ENCODE measurements at regions not wholly inside any gene's neighbourhood (a gene's known extent, or its start where the extent isn't known, plus 50 kb on each side); places are given as distances from the start of the nearest gene placed in this dataset.

GRCh38 chr3:159144891-159145290, 343.0 kb downstream of the MFSD1 start:
- Histone ChIP-seq H3K4me2 (no peak overlapping the region), H3K27me3 (ENCODE audit: insufficient read depth, low read depth) (no peaks in the 10 kb centered on the region), H4K20me1 (ENCODE audit: insufficient read depth) (no peaks in the 10 kb centered on the region), H2AFZ (ENCODE audit: low read depth) (no peak overlapping the region), H3K4me3 (IDR thresholded peaks at IDR 0.05; ENCODE audit: insufficient read depth, low read depth, low read length) (no peak overlapping the region), H3K9ac (no peak overlapping the region), H3K79me2 (ENCODE audit: insufficient read depth, low read depth) (no peaks in the 10 kb centered on the region), H3K27ac (no peak overlapping the region), H3K36me3 (ENCODE audit: insufficient read depth) (no peaks in the 10 kb centered on the region), H3K4me1 (ENCODE audit: low read depth, poor library complexity, severe bottlenecking) (no peaks in the 10 kb centered on the region)
- TF ChIP-seq, protein P1, sequence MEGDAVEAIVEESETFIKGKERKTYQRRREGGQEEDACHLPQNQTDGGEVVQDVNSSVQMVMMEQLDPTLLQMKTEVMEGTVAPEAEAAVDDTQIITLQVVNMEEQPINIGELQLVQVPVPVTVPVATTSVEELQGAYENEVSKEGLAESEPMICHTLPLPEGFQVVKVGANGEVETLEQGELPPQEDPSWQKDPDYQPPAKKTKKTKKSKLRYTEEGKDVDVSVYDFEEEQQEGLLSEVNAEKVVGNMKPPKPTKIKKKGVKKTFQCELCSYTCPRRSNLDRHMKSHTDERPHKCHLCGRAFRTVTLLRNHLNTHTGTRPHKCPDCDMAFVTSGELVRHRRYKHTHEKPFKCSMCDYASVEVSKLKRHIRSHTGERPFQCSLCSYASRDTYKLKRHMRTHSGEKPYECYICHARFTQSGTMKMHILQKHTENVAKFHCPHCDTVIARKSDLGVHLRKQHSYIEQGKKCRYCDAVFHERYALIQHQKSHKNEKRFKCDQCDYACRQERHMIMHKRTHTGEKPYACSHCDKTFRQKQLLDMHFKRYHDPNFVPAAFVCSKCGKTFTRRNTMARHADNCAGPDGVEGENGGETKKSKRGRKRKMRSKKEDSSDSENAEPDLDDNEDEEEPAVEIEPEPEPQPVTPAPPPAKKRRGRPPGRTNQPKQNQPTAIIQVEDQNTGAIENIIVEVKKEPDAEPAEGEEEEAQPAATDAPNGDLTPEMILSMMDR (conservative IDR thresholded peaks at IDR 0.05; ENCODE audit: low read depth, low read length), result no peak

GRCh38 chr3:159146392-159146791, 344.5 kb downstream of the MFSD1 start:
- H2AFZ ChIP-seq (ENCODE audit: low read depth), result no peak overlapping the region
- H3K4me3 ChIP-seq (IDR thresholded peaks at IDR 0.05; ENCODE audit: insufficient read depth, low read depth, low read length), result no peak overlapping the region
- no peaks in the 10 kb centered on the region for H3K4me1 ChIP-seq (ENCODE audit: low read depth, poor library complexity, severe bottlenecking)
- H3K27ac ChIP-seq, result no peak overlapping the region
- H4K20me1 ChIP-seq (ENCODE audit: insufficient read depth), result no peaks in the 10 kb centered on the region
- TF ChIP-seq, protein P1 (conservative IDR thresholded peaks at IDR 0.05; ENCODE audit: low read depth, low read length), result no peak
- H3K27me3 ChIP-seq (ENCODE audit: insufficient read depth, low read depth), result no peaks in the 10 kb centered on the region
- no peaks in the 10 kb centered on the region for H3K79me2 ChIP-seq (ENCODE audit: insufficient read depth, low read depth)
- no peak overlapping the region for H3K4me2 ChIP-seq
- H3K36me3 ChIP-seq (ENCODE audit: insufficient read depth), result no peaks in the 10 kb centered on the region
- H3K9ac ChIP-seq, result no peak overlapping the region

- no peak overlapping the region for H3K27ac ChIP-seq
- H3K36me3 ChIP-seq (ENCODE audit: insufficient read depth), result no peaks in the 10 kb centered on the region
- H3K27me3 ChIP-seq (ENCODE audit: insufficient read depth, low read depth), result no peaks in the 10 kb centered on the region
- no peak overlapping the region for H2AFZ ChIP-seq (ENCODE audit: low read depth)
- no peaks in the 10 kb centered on the region for H3K79me2 ChIP-seq (ENCODE audit: insufficient read depth, low read depth)
- H3K4me2 ChIP-seq, result no peak overlapping the region
- H3K4me3 ChIP-seq (IDR thresholded peaks at IDR 0.05; ENCODE audit: insufficient read depth, low read depth, low read length), result no peak overlapping the region
- H3K9ac ChIP-seq, result no peak overlapping the region
- no peaks in the 10 kb centered on the region for H3K4me1 ChIP-seq (ENCODE audit: low read depth, poor library complexity, severe bottlenecking)
- TF ChIP-seq, protein P1 (conservative IDR thresholded peaks at IDR 0.05; ENCODE audit: low read depth, low read length), result no peak
- no peaks in the 10 kb centered on the region for H4K20me1 ChIP-seq (ENCODE audit: insufficient read depth)
Observed at GRCh38 chr3:159146856-159147435, 345.1 kb downstream of the MFSD1 start.

GRCh38 chr3:159147813-159148212, 346.0 kb downstream of the MFSD1 start:
- H4K20me1 ChIP-seq (ENCODE audit: insufficient read depth), result no peaks in the 10 kb centered on the region
- H3K79me2 ChIP-seq (ENCODE audit: insufficient read depth, low read depth), result no peaks in the 10 kb centered on the region
- no peaks in the 10 kb centered on the region for H3K36me3 ChIP-seq (ENCODE audit: insufficient read depth)
- TF ChIP-seq, protein P1 (conservative IDR thresholded peaks at IDR 0.05; ENCODE audit: low read depth, low read length), result no peak
- no peak overlapping the region for H3K27ac ChIP-seq
- H3K27me3 ChIP-seq (ENCODE audit: insufficient read depth, low read depth), result no peaks in the 10 kb centered on the region
- no peaks in the 10 kb centered on the region for H3K4me1 ChIP-seq (ENCODE audit: low read depth, poor library complexity, severe bottlenecking)
- no peak overlapping the region for H3K4me3 ChIP-seq (IDR thresholded peaks at IDR 0.05; ENCODE audit: insufficient read depth, low read depth, low read length)
- H2AFZ ChIP-seq (ENCODE audit: low read depth), result no peak overlapping the region
- H3K9ac ChIP-seq, result no peak overlapping the region
- H3K4me2 ChIP-seq, result no peak overlapping the region

All from KMS-11 (cell line).